CD4-positive, alpha-beta T cell (primary cell): ENCODE measurements at regions not wholly inside any gene's neighbourhood (a gene's known extent, or its start where the extent isn't known, plus 50 kb on each side); places are given as distances from the start of the nearest gene placed in this dataset.
"Not testable (repeated sequence)": the region's sequence is repeated elsewhere in the genome, so short reads cannot be mapped to it uniquely, and the experiment has no call there.

Experiments
- ATAC-seq: fragments of 200-7000 bp; cut with Tn5 transposase; one replicate; pipeline ENCODE4 v1.10.0; 2022; ENCODE audit warnings: mild to moderate bottlenecking; ENCODE audit not compliant: poor library complexity
- CTCF ChIA-PET: fragments of 350-600 bp; sonication (Branson Sonifier 250); formaldehyde crosslinking; loops from one replicate; lab custom pipeline; 2021; ENCODE audit warnings: antibody characterized with exemption, inconsistent platforms; lab: Charles Lee
- POLR2A ChIA-PET: fragments of 350-600 bp; sonication (Branson Sonifier 250); formaldehyde crosslinking; loops from one replicate; lab custom pipeline; 2021; ENCODE audit warnings: antibody characterized with exemption, inconsistent platforms; lab: Charles Lee
- DNase-seq, 14 experiments: peaks; one replicate each; pipeline ENCODE4 v3.0.0-alpha.2; 2013 to 2020; ENCODE audit warnings: mixed read lengths in 2 of 14
- H3K27ac ChIP-seq, 2 donors: one replicate each; pipeline versions ENCODE4 v1.5.1 to v1.7.0; 2013; ENCODE audit warnings: low read length in 2 of 2, low read depth in 1 of 2, mild to moderate bottlenecking in 1 of 2
- H3K27me3 ChIP-seq, 2 experiments: 1 replicate in 1 of 2; 2 replicates in 1 of 2; pipeline versions ENCODE4 v1.6.1 to v1.7.0; 2013; ENCODE audit warnings: low read length in 2 of 2, control low read depth in 1 of 2, mild to moderate bottlenecking in 1 of 2, moderate library complexity in 1 of 2; ENCODE audit not compliant: insufficient read depth in 2 of 2, control insufficient read depth in 1 of 2
- H3K36me3 ChIP-seq: one replicate; pipeline ENCODE4 v1.6.1; 2013; ENCODE audit warnings: low read length, control low read depth; ENCODE audit not compliant: insufficient read depth
- H3K4me1 ChIP-seq: one replicate; pipeline ENCODE4 v1.6.1; 2013; ENCODE audit warnings: low read length, control low read depth; ENCODE audit not compliant: insufficient read depth
- H3K4me3 ChIP-seq: one replicate; pipeline ENCODE4 v1.5.1; 2013; ENCODE audit warnings: mild to moderate bottlenecking, low read length, moderate library complexity
- H3K9me3 ChIP-seq, 2 experiments: 1 replicate in 1 of 2; 2 replicates in 1 of 2; pipeline versions ENCODE4 v1.6.1 to v1.7.0; 2013; ENCODE audit warnings: low read length in 2 of 2, mild to moderate bottlenecking in 2 of 2, control low read depth in 1 of 2, moderate library complexity in 1 of 2; ENCODE audit not compliant: control insufficient read depth in 1 of 2, insufficient read depth in 1 of 2
- H3K27ac Mint-ChIP-seq: one replicate; pipeline ENCODE4 v1.8.0; 2020; ENCODE audit warnings: mixed read lengths
- H3K27me3 Mint-ChIP-seq: one replicate; pipeline ENCODE4 v1.8.0; 2021; ENCODE audit warnings: mixed read lengths
- H3K36me3 Mint-ChIP-seq: one replicate; pipeline ENCODE4 v1.8.0; 2021; ENCODE audit warnings: low read depth, mixed read lengths
- H3K4me1 Mint-ChIP-seq: one replicate; pipeline ENCODE4 v1.8.0; 2021; ENCODE audit warnings: low read depth, mixed read lengths
- H3K4me3 Mint-ChIP-seq: one replicate; pipeline ENCODE4 v1.8.0; 2020; ENCODE audit warnings: mild to moderate bottlenecking, mixed read lengths
- H3K9me3 Mint-ChIP-seq: one replicate; pipeline ENCODE4 v1.8.0; 2020; ENCODE audit warnings: mixed read lengths
- CTCF ChIP-seq: fragments of 200-600 bp; IDR thresholded peaks from one replicate; pipeline ENCODE4 v1.8.0; 2022; ENCODE audit warnings: antibody characterized with exemption, mild to moderate bottlenecking
- intact Hi-C, 2 experiments: fragments of 100-400 bp; cut with DNase I in 1 of 2; cut with micrococcal nuclease in 1 of 2; formaldehyde crosslinking; loops; one replicate each; pipeline versions ENCODE4 v1.15.1 to v1.9.0; 2023 to 2025; cut with DNase I, micrococcal nuclease

GRCh38 chr9:31412081-31412480 lies 972.4 kb upstream of the ACO1 start:
- Histone ChIP-seq H3K4me1 (no peaks in the 10 kb centered on the region), H3K36me3 (no peaks in the 10 kb centered on the region), H3K27ac (no peak overlapping the region), H3K27me3 (no peaks in the 10 kb centered on the region), H3K4me3 (no peak overlapping the region), H3K9me3 (no peaks in the 10 kb centered on the region)
- Mint-ChIP-seq H3K4me3 (no peak overlapping the region), H3K9me3 (peaks cover 2% of the 10 kb centered on the region), H3K27ac (no peak overlapping the region), H3K27me3 (no peaks in the 10 kb centered on the region), H3K36me3 (no peaks in the 10 kb centered on the region), H3K4me1 (peaks cover 5% of the 10 kb centered on the region)
- ATAC-seq = no peak
- DNase-seq = no peak
- ChIA-PET CTCF (no interaction called here), POLR2A (no interaction called here)
- TF ChIP-seq CTCF = no peak
- intact Hi-C loops = no loop called here

DNA sequence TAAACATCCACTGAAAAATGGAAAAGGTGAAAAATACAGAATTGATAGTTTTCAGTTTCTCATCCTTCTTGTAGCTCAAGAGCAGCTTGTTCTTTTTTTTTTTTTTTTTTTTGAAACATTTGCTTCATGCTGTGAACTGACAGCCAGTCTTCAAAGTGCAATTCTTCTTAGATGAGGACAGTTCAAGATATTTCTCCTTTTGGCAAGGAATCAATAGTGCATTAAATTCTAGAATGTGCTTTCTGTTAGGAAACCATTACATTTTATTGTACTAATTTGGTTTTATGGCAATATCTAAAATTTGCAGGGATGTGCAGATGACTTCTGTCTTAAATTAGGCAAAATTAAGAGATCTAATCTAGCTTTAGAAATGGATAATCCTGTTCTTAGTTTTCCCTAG lies 969.3 kb upstream of the ACO1 start:
- Mint-ChIP-seq H3K27me3 (no peaks in the 10 kb centered on the region), H3K4me3 (no peak overlapping the region), H3K4me1 (peaks cover 5% of the 10 kb centered on the region), H3K36me3 (no peaks in the 10 kb centered on the region), H3K27ac (no peak overlapping the region), H3K9me3 (peaks cover 2% of the 10 kb centered on the region)
- Histone ChIP-seq H3K36me3 (no peaks in the 10 kb centered on the region), H3K27ac (no peak overlapping the region), H3K27me3 (no peaks in the 10 kb centered on the region), H3K4me3 (no peak overlapping the region), H3K4me1 (no peaks in the 10 kb centered on the region), H3K9me3 (peaks cover 0 to 5% of the 10 kb centered on the region in 2 experiments)
- DNase-seq (no peak), ATAC-seq (no peak)
- POLR2A ChIA-PET = no interaction called here
- CTCF ChIA-PET = interaction anchor here (0.6 kb wide), 1 partner anchor 222 kb away, joined by 3 read pairs; no protein-coding TSS in a partner anchor
- no peak for TF ChIP-seq CTCF
- intact Hi-C loops = no loop called here

DNA sequence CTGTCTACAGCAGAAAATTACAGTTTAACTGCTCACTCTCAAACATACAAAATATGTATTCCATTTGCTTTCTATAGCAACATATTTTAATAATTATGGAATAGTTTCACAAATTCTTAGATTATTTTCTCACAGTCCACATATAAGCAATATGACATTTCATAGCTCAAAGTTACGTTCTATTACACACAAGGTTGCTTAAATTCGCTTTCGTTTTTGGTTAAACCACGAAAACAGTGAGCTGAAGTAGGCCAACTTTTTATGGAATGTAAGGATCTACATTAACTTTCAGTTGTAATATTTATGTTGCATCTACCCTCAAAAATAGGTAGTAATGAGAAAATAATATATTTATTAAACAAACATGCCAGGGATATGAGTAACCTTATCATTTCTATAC lies 966.0 kb upstream of the ACO1 start:
- Histone ChIP-seq H3K9me3 (peaks cover 0 to 5% of the 10 kb centered on the region in 2 experiments), H3K27me3 (no peaks in the 10 kb centered on the region), H3K27ac (no peak overlapping the region), H3K36me3 (no peaks in the 10 kb centered on the region), H3K4me3 (no peak overlapping the region), H3K4me1 (no peaks in the 10 kb centered on the region)
- TF ChIP-seq CTCF = no peak
- H3K4me1 Mint-ChIP-seq = peaks cover 5% of the 10 kb centered on the region
- ChIA-PET POLR2A (interaction anchor here (0.7 kb wide), 1 partner anchor 72 kb away, joined by 3 read pairs; no protein-coding TSS in a partner anchor), CTCF (interaction anchor here (0.6 kb wide), 1 partner anchor 386 kb away, joined by 4 read pairs; no protein-coding TSS in a partner anchor)
- intact Hi-C loops = no loop called here
- no peak overlapping the region for H3K4me3 Mint-ChIP-seq
- no peaks in the 10 kb centered on the region for H3K9me3 Mint-ChIP-seq
- no peaks in the 10 kb centered on the region for H3K27me3 Mint-ChIP-seq
- DNase-seq (no peak), ATAC-seq (no peak)
- H3K27ac Mint-ChIP-seq = no peak overlapping the region
- H3K36me3 Mint-ChIP-seq = no peaks in the 10 kb centered on the region

GRCh38 chr9:31443630-31444457 lies 940.6 kb upstream of the ACO1 start:
- H3K4me3 Mint-ChIP-seq, intact Hi-C loops, ATAC-seq, H3K4me1 ChIP-seq, H3K36me3 ChIP-seq, H3K27ac Mint-ChIP-seq, DNase-seq, H3K27me3 Mint-ChIP-seq, H3K9me3 ChIP-seq, H3K9me3 Mint-ChIP-seq, H3K4me3 ChIP-seq, H3K27me3 ChIP-seq, H3K36me3 Mint-ChIP-seq, CTCF ChIA-PET, POLR2A ChIA-PET, H3K27ac ChIP-seq, H3K4me1 Mint-ChIP-seq: not testable (repeated sequence)
